HG02981 (cell line): ENCODE measurements at regions not wholly inside any gene's neighbourhood (a gene's known extent, or its start where the extent isn't known, plus 50 kb on each side); places are given as distances from the start of the nearest gene placed in this dataset.
A peak's percentile ranks its signal among the peaks of the same experiment; 100 is the strongest.

ENCODE experiments used
- ATAC-seq: cut with Tn5 transposase; IDR thresholded peaks from one replicate; pipeline ENCODE4 v1.9.1; 2021; ENCODE audit warnings: mild to moderate bottlenecking, moderate library complexity; ENCODE audit not compliant: unreplicated experiment

GRCh38 chr7:16975712-16976111, 93.9 kb upstream of the AGR3 start:
- no peak for ATAC-seq

- ATAC-seq: no peak
Observed at GRCh38 chr7:16978358-16979244, 96.8 kb upstream of the AGR3 start.

- no peak for ATAC-seq
Observed at GRCh38 chr7:16980539-16980938, 98.8 kb upstream of the AGR3 start.

- peak; percentile 48 for ATAC-seq
Observed at GRCh38 chr7:16982640-16983350, 101.0 kb upstream of the AGR3 start.

- ATAC-seq: no peak
Observed at GRCh38 chr7:16984375-16984774, 102.6 kb upstream of the AGR3 start.

GRCh38 chr7:16985621-16986020, 103.8 kb upstream of the AGR3 start:
- ATAC-seq: no peak

- ATAC-seq: no peak
Observed at GRCh38 chr7:16986755-16987154, 105.0 kb upstream of the AGR3 start.

GRCh38 chr7:16989811-16990413, 108.1 kb upstream of the AGR3 start:
- no peak for ATAC-seq

GRCh38 chr7:16991551-16991950, 109.8 kb upstream of the AGR3 start:
- ATAC-seq: no peak

- ATAC-seq: no peak
Observed at GRCh38 chr7:16993543-16993942, 111.8 kb upstream of the AGR3 start.

GRCh38 chr7:16998481-16999051, 116.8 kb upstream of the AGR3 start:
- no peak for ATAC-seq

- no peak for ATAC-seq
Observed at GRCh38 chr7:16999541-17000267, 117.9 kb upstream of the AGR3 start.

DNA sequence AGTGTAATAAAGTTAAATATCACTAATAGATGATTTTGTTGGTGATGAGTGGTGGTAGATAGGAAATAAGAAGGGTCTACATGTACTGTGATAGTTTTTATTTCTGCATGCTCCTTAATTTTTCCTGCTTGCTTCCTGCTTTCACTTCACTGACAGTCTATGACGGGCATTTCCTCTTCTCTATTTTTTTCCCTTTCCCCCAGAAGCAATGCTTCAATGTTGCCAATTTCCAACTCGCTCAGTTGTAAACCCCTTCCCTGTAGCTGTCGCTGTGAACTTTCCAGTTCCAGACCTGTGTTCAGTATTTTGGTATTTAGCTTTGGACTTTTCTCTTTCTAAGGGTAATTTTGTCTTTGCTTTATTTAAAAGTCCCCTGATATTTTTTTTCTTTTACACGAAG, 123.5 kb upstream of the AGR3 start:
- no peak for ATAC-seq

DNA sequence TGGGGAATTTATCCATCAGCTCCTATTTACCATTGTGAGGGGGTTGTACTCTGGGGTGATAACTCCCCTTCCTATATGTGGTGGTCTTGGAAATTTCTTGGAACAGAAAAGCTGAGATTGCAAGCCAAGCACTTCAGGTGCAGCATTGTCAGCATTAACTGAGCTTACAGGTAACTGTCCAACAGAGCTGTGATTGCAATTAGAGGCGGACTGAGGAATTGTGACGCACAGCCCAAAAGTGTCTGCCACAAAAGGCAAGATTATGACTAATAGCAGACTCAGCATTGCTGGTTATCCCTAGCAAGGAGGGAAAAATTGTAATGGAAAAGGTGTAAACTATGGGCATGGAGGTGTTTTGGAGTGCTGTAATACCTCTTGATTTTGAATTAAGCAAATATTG, 126.1 kb upstream of the AGR3 start:
- no peak for ATAC-seq

DNA sequence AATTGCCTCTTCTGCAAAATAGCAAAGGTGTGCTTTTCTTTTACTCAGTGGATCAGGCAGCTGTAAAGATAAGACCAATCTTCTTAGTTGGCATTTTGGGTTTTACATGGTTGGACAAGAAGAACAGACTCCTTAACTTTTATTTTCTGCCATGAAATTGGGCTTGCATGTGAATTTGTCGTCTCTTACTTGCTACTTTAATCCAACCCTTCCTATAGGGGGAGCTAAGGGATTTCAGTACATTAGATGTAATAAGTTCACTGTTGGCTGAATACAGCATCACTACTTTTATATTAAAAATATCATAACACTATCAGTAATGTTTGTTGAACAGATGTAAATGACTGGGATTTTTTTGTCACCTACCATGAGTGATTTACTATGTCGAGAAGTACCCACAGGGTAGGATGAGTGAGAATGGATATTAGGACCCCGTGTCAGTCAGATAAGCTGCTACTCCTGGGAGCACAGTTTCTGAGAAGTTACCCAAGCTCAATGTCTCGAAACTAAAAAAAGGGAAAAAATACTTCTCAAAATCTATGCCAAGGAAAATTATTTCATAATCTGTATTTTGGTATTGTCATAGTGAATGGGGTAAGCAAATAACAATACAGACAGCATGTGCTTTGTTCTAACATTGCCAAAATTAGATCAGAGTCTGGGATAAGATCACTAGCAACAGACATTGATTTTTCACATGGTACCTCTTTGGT, 127.4 kb upstream of the AGR3 start:
- no peak for ATAC-seq

DNA sequence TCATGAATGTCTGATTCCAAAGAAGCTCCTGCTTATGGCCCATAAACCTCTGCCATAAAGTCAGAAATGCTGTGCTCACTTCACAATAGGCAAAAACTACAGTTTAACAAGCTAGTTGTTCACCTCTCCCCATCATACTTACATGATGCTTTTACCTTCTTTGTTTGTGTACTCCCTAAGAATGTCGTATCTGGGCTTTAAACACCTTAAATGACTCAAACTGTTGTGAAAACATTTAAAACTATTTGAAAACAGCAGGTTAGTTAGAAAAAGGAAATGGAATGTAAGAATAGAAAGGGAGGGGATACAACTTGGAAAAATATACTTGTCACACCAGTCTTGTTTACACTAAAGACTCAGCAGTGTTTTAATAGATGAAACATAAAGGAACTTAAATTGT, 128.2 kb upstream of the AGR3 start:
- no peak for ATAC-seq

DNA sequence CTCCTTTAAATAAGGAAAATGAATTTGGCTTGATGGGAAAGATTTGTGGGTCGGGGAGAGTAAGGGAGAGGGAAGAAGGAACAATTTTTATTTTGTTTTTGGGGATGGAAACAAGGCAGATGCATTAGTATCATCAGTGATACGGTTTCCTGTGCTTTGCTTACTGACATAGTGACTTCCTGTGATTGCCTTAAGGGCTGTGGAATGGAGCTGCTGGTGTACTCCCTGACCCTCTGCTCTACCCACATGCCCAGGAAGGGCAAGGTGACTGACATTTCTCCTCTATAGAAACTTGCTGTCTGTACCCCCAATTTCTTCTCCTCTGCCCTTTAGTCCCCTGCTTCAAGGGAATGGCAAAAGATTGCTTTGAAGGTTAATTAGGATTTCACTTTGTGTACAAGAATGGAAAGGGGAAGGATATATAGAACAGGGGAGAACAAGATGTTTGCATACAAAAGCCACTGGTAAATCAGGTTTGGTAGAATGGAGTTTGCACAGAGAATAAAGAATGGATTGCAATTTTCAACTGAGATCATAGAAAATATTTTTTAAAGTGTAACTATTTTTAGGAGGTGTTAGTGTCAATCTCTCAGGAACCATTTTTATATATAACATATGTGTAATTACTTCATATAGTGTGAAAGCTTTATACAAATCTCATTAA, 129.0 kb upstream of the AGR3 start:
- ATAC-seq: no peak

- ATAC-seq: no peak
Observed at GRCh38 chr7:17013204-17013603, 131.4 kb upstream of the AGR3 start.

DNA sequence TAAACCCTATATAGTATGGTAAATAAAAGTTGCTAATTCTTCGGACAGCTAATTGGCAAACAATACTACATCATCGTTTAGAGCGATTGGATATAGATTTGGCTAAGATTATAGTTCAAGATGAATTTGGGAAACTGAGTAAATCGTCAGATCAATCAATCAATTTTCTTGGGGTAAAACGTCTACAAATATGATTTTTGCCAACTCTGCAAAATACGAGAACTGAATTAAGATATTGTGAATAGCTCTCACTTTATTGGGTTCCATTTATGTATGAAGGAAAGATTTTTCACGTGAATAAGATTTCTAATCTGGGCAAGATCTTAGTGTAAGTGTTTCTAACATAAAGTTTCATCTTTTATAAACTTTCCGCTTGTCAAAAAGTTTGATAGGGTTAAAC, 132.9 kb upstream of the AGR3 start:
- no peak for ATAC-seq

- ATAC-seq: no peak
Observed at GRCh38 chr7:17015598-17016031, 133.8 kb upstream of the AGR3 start.
